GM19397 (cell line): ENCODE measurements at regions not wholly inside any gene's neighbourhood (a gene's known extent, or its start where the extent isn't known, plus 50 kb on each side); places are given as distances from the start of the nearest gene placed in this dataset.

Experiments
- ATAC-seq: cut with Tn5 transposase; IDR thresholded peaks from one replicate; pipeline ENCODE4 v1.9.1; 2021; ENCODE audit warnings: mild to moderate bottlenecking, moderate library complexity; ENCODE audit not compliant: unreplicated experiment

GRCh38 chr13:26989957-26990713 lies 181.5 kb downstream of the USP12 start:
- ATAC-seq = no peak

DNA sequence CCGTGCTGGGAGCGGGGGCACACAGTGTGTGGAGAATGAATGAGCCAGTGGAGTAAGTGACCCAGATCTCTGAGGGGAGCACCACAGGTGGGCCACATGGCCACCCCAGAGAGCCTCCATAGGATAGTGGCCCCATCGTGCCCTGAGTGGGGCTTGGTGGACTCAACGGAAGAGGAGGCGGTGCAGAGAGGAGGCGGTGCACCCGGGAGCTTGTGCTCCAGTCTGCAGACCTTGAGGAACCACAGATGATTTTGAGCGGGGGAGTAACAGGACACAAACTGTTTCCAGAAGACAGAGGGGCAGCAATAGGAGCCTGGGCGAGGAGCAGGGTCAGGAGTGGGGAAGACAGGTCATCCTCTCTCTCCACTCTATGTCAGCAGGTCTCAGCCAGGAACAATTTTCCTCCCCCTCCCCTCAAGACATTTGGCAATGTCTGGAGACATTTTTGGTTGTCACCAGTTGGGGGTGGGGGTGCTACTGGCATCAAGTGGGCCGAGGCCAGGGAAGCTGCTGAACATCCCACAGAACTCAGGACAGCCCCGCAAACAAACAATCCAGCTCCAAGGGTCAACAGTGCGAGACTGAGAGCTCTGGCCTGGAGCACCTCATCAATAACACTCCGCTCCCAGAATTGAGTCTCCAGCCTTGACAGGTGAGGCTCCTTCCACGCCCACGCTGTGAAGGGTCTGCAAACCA lies 182.2 kb downstream of the USP12 start:
- ATAC-seq = no peak

GRCh38 chr13:26988059-26988769 lies 183.4 kb downstream of the USP12 start:
- no peak for ATAC-seq

DNA sequence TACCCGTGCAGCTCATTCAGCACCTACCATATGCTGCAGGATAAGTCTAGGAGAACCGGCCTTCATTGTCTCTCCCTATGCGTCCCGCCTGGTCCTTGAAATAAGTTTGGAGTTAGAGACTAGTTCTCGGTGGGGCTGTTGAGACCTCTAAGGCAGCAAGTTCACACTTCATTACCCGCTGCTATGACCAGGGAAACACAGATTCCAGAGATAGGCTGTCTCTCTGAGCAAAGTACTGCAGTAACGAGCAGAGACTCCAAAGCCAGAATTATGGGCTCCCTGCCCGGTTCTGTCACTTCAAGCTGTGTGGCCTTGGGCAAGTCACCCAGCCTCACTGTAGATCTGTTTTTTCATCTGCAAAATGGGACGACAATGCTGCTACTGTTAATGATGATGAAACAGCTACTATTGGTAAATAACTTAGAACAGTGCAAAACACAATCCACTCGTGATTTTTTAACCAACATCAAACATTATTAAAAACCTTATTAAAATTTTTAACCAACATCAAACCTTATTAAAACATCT lies 184.1 kb downstream of the USP12 start:
- ATAC-seq = no peak

GRCh38 chr13:26985285-26985878 lies 186.2 kb downstream of the USP12 start:
- ATAC-seq = no peak

- no peak for ATAC-seq
These were observed 187.3 kb downstream of the USP12 start for GRCh38 chr13:26984337-26984736.

GRCh38 chr13:26983543-26984320 lies 187.9 kb downstream of the USP12 start:
- no peak for ATAC-seq

DNA sequence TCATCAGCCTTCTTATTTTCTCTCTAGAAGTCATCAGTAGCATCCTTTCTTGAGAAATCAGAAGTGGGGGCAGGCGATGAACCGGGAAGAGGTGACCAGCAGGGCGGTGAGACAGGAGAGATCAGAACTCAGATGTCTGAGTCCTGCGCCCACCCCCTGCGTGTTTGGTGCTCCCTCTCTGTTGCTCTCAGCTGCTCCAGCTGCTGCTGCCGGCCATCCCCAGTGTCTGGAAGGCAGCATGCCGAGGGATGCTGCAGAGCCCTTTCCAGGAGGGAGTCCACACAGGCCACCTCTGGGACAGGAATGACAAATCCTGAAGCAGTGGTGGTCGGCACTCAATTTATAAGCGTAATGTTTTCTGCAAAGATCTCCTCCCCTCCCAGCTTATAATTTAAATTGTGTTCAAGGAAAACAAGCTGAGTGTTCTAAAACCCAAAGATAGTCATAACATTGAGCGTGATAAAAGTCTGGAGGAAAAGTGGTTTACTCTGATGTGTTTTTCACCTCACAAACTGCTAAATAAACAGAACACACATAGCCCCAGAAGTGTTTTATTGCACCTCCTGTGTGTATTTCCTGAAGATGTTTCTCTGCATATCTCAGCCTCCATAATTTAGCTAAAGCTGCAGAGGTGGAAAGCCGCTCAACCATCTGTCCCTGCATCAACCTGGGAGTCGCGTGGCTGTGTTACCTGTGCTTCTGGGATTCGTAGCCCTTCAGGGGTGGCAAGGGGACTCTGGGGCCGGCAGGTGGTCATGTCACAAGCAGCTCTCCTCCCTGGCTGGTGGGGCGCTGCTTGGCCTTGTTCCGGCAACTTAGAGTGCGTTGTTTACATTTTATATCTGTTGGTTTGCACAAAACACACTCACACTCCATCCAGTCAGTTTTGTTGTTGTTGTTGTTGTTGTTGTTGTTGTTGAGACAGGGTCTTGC lies 191.2 kb downstream of the USP12 start:
- ATAC-seq = no peak

DNA sequence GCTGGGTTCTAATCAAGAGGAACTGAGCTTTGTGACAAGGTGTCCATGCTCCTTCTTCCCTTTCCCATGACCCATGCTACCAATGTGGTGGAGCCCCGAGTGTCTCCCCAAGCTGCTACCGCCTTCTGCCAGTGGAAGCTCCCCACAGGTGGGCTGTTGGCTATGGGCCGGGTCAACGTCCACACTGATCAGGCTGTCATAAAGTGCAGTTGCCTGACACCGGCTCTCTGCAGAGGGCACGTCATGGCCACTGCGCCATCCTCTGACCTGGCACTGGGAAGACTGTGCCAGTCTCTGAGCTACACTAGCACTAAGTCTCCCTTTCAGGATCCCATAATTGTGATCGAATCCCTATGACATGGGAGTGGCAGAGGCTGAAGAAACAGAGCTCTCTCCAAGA lies 192.3 kb downstream of the USP12 start:
- no peak for ATAC-seq

DNA sequence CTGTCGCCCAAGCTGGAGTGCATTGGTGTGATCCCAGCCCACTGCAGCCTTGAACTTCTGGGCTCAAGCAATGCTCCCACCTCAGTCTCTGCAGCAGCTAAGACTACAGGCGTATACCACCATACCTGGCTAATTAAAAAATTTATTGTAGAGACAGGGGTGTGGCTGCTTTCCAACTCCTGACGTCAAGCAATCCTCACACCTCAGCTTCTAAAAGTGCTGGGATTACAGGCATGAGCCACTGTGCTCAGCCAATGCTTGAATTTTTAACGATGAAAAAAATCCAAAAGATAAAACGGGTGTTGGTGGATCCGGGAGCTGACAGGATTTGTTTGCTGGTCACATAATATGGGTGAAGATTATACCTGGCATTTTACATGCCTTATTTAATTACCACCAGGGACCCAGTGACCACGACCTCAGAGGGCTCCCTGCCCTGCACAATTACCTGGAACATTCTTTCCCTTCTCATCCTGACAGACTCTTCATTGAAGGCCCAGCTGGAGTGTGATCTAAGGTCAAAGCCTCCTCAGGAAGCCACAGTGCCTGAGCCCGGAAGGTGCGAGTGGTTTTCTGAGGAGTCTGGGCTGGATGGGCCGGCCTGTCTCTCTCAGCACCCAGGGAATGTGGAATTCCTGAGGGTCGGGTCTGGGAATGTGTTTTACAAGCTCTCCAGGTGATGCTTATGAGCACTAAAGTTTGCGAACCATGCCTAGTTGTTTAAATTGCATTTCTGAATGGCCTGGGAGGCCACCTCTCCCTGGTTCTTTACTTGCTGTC lies 193.3 kb downstream of the USP12 start:
- no peak for ATAC-seq

DNA sequence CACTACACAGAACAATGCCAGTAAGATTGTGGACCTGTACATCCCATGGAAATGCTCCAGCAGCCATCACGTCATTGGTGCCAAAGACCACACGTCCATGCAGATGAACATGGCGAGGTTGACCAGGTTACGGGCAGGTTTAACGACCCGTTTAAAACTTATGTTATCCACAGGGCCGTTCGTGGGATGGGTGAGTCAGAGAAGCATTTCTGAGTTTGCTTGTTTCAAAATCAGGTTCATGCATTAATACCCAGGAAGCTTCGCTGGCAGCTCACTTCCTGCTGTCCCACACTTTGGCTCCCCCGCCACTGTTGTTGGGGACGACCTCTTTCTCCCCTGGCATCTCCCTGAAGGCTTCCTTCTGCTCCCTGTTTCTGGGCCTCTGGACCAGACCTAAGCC lies 194.1 kb downstream of the USP12 start:
- no peak for ATAC-seq

DNA sequence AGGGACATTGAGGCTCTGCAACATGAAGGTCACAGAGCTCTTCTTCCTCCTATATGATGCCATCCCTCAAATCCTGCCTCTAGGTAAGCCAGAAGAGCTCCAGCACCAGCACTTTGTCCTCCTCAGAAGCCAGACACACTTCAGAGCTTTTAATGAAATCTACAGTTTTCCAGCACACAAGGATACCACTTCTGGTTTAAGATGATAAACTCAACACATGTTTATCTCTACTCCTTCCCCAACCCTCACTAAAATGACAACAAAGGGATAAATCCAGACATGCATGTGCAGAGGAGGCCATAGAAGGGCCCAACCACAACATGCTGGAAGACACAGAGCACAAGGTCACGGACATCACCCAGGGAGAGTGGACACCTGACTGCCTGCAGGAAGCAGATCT lies 195.3 kb downstream of the USP12 start:
- no peak for ATAC-seq

DNA sequence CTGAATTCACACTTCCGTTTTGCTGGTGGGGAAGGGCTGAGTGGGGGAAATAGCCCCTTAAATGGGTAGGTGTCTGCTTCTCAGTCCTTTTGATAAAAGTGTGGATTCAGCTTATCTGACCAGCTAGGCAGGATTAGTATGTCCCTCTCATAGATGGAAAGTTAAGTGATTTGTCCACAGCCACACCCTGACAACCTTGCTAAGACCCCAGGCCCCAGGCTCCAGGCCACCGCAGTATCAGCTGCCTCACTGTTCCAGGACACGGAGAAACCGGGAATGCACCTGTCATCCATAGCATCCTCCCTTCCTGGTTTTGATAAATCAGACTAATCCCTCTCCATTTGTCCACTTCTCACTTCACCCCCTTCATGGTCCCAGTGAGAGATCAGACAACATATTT lies 197.7 kb downstream of the USP12 start:
- no peak for ATAC-seq

GRCh38 chr13:26973295-26973694 lies 198.3 kb downstream of the USP12 start:
- no peak for ATAC-seq

DNA sequence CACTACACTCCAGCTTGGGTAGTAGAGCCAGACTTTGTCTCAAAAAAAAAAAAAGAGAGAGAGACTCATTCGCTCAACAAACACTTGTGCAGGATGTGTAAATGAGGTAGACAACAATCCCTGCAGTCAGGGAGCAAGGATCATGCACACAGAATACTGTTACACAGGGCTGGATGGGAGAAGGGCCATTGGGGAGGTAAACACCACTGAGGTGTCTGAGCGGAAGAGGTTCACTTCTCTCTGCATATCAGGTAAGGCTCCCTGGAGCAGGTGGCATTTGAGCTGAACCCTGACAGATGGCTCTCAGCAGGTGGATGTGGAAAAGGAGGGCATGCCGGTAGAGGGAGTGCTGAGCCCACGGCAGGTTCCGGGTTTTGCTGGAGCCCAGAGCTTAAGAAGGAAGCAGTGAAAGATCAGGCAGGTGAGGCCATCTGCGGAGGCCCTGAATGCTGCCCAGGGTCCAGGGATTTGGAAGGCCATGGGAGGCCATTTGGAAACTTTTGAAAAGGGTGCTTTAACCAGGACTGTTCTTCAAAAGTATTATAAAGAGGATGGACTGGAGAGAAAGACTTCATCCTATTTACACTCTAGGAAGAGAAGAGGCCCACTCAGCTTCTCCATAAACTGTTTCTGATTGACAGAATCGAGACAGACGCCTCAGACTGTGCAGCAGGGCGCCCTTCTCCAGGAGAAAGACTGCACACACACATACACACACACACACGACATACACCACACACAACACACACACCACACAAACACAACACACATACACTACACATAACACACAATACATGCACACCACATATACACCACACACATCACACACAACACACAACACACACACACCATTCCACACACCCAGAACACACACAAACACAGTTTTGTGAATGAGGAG lies 199.4 kb downstream of the USP12 start:
- ATAC-seq = no peak

DNA sequence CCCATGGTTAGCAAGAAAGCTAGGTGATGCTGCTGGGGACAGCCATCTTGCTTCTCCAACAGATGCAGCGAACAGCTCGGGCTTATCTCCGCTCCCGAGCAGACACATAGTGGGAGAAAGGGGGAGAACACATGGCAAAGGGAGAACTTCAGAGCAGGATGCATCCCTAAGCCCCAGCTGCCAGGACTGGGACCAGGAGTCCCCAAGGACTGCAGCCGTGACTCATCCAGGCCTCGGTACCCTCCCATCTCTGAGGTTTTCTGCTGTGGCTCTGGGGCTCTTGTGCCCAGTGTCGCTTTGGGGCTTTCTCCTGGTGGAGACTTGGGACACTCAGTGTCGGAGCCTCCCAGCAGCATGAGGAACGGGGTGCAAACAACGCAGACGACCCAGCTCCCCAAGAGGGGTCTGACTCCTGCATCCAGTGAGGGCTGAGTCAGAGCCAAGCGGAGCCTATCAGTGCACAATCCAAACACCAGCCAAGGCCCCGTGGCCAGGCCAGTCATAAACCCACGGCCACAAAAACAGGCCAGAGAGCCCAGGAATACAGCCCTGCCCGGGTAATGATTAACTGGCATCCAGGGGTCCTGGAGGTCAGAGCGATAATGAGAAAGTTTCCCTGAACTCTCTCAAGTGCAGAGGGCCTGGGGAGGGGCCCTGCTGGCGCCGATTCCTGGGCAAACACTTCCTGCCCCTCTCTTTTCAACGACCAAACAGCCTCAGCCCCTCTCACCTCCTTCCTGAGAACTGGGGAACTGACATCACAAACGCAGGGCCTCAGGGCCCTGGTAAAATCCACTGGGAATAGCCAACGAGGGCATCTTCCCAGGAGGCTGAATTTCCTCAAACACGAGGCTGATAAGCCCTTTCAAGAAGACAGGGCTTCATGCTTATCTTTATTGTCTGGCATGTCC lies 202.9 kb downstream of the USP12 start:
- no peak for ATAC-seq
